VCaP (cell line): ENCODE measurements at regions not wholly inside any gene's neighbourhood (a gene's known extent, or its start where the extent isn't known, plus 50 kb on each side); places are given as distances from the start of the nearest gene placed in this dataset.

Source experiments
- H3K27ac ChIP-seq: fragments of 450-650 bp; 2 replicates; pipeline ENCODE4 v1.5.1; 2017
- CTCF ChIP-seq: fragments of 450-650 bp; conservative IDR thresholded peaks from 2 replicates; pipeline ENCODE4 v1.5.1; 2017; ENCODE audit warnings: mild to moderate bottlenecking, moderate library complexity

- no peak overlapping the region for H3K27ac ChIP-seq
- no peak for TF ChIP-seq CTCF
Observed at GRCh38 chrX:120753413-120754251, 122.0 kb downstream of the CT47B1 start.

GRCh38 chrX:120752431-120753082 is 122.7 kb upstream of the C1GALT1C1 start:
- TF ChIP-seq CTCF, result no peak
- H3K27ac ChIP-seq, result no peak overlapping the region

GRCh38 chrX:120751683-120752082 is 121.8 kb upstream of the C1GALT1C1 start:
- H3K27ac ChIP-seq, result no peak overlapping the region
- TF ChIP-seq CTCF, result no peak

GRCh38 chrX:120750381-120750780 is 120.5 kb upstream of the C1GALT1C1 start:
- TF ChIP-seq CTCF, result no peak
- no peak overlapping the region for H3K27ac ChIP-seq

- TF ChIP-seq CTCF, result no peak
- H3K27ac ChIP-seq, result no peak overlapping the region
Observed at GRCh38 chrX:120749141-120749846, 119.4 kb upstream of the C1GALT1C1 start.

GRCh38 chrX:120746153-120746552 is 116.3 kb upstream of the C1GALT1C1 start:
- TF ChIP-seq CTCF, result no peak

More at GRCh38 chrX:120746153-120746552, 116.3 kb upstream of the C1GALT1C1 start:
- H3K27ac ChIP-seq, result no peak overlapping the region; the same call in 1 of the 2 replicates
